Right lobe of liver (tissue), 6 donors: ENCODE measurements at regions not wholly inside any gene's neighbourhood (a gene's known extent, or its start where the extent isn't known, plus 50 kb on each side); places are given as distances from the start of the nearest gene placed in this dataset.
"Not testable (repeated sequence)": the region's sequence is repeated elsewhere in the genome, so short reads cannot be mapped to it uniquely, and the experiment has no call there.

Experiments used
- ATAC-seq, 4 donors: fragments of 200-7000 bp; cut with Tn5 transposase; one replicate each; pipeline ENCODE4 v1.9.1; 2020; ENCODE audit warnings: mild to moderate bottlenecking in 4 of 4, moderate library complexity in 4 of 4
- DNase-seq, 3 donors: peaks; one replicate each; pipeline ENCODE4 v3.0.0-alpha.2; 2020
- H3K27ac ChIP-seq, 3 donors: fragments of 200-600 bp; one replicate each; pipeline ENCODE4 v1.8.0; 2022
- H3K27me3 ChIP-seq, 2 donors: fragments of 200-600 bp; one replicate each; pipeline ENCODE4 v1.8.0; 2022
- H3K36me3 ChIP-seq, 4 donors: fragments of 200-600 bp; sonication (generic) in 1 of 4; one replicate each; pipeline versions ENCODE4 v1.5.1 to v1.8.0; 2017 to 2022; ENCODE audit warnings: control low read depth in 1 of 4
- H3K4me1 ChIP-seq, 4 donors: fragments of 200-600 bp; sonication (generic) in 1 of 4; one replicate each; pipeline versions ENCODE4 v1.5.1 to v1.8.0; 2017 to 2022; ENCODE audit warnings: control low read depth in 1 of 4
- H3K4me3 ChIP-seq, 3 donors: fragments of 200-600 bp; one replicate each; pipeline ENCODE4 v1.8.0; 2022
- H3K9me3 ChIP-seq, 4 donors: fragments of 200-600 bp; sonication (generic) in 1 of 4; one replicate each; pipeline versions ENCODE4 v1.5.1 to v1.8.0; 2017 to 2022; ENCODE audit warnings: control low read depth in 1 of 4
- CTCF ChIP-seq, 4 donors: fragments of 200-600 bp in 3 of 4; fragments of 450-650 bp in 1 of 4; IDR thresholded peaks; one replicate each; pipeline versions ENCODE4 v1.5.1 to v1.8.0; 2016 to 2022; ENCODE audit warnings: antibody characterized with exemption in 4 of 4, mild to moderate bottlenecking in 2 of 4
- POLR2A ChIP-seq: fragments of 450-650 bp; IDR thresholded peaks from one replicate; pipeline ENCODE4 v1.6.1; 2017; ENCODE audit warnings: antibody characterized with exemption, mild to moderate bottlenecking
- WGBS: methylation state at CpG from one replicate; pipeline ENCODE4 v1.1.6; 2018; ENCODE audit warnings: low coverage, low lambda C conversion rate; ENCODE audit not compliant: insufficient coverage; ENCODE audit errors: missing lambda C conversion rate; 5-methylcytosine and 5-hydroxymethylcytosine counted together
- intact Hi-C, 2 donors: fragments of 100-400 bp; cut with DNase I; formaldehyde crosslinking; loops; one replicate each; pipeline versions ENCODE4 v1.11.2 to v1.14.1; 2022
- donor health status: DM: no; HTN: yes; CAD: no.
- donor health status: DM: no; HTN: no; CAD: no.
- donor health status: DM: no; HTN: no; CAD: no.
- donor health status: DM: no; HTN: yes; CAD: no.
- donor health status: DM: no; HTN: yes; CAD: no.

- ATAC-seq (no peak), DNase-seq (no peak)
- Histone ChIP-seq H3K27me3 (no peaks in the 10 kb centered on the region), H3K36me3 (no peaks in the 10 kb centered on the region), H3K4me3 (no peak overlapping the region), H3K4me1 (no peaks in the 10 kb centered on the region), H3K9me3 (no peaks in the 10 kb centered on the region), H3K27ac (no peak overlapping the region)
- intact Hi-C loops: no loop called here
- 76% methylated on average over 6 of the region's 25 CpGs for WGBS
- TF ChIP-seq CTCF (IDR thresholded peaks at IDR 0.05): no peak
- TF ChIP-seq POLR2A: no peak
Measured at GRCh38 chr12:37547611-37548010, 769.0 kb upstream of the ALG10B start.

GRCh38 chr12:37548266-37548805 is 768.2 kb upstream of the ALG10B start:
- Histone ChIP-seq H3K27ac (no peak overlapping the region), H3K36me3 (no peaks in the 10 kb centered on the region), H3K27me3 (no peaks in the 10 kb centered on the region), H3K9me3 (no peaks in the 10 kb centered on the region), H3K4me1 (no peaks in the 10 kb centered on the region), H3K4me3 (no peak overlapping the region)
- WGBS: 81% methylated on average over 19 of the region's 25 CpGs
- no peak for TF ChIP-seq POLR2A
- no peak for TF ChIP-seq CTCF (IDR thresholded peaks at IDR 0.05)
- DNase-seq (no peak), ATAC-seq (no peak)
- intact Hi-C loops: no loop called here

- ATAC-seq, DNase-seq: not testable (repeated sequence)
- 62% methylated on average over 4 of the region's 4 CpGs for WGBS
Measured at GRCh38 chr12:37556957-37557356, 759.6 kb upstream of the ALG10B start.

GRCh38 chr12:37565112-37565511 is 751.5 kb upstream of the ALG10B start:
- WGBS: 14% methylated on average over 2 of the region's 2 CpGs
- intact Hi-C loops: no loop called here
- Histone ChIP-seq H3K4me3 (no peak overlapping the region), H3K27ac (no peak overlapping the region), H3K9me3 (no peaks in the 10 kb centered on the region), H3K4me1 (no peaks in the 10 kb centered on the region), H3K36me3 (no peaks in the 10 kb centered on the region), H3K27me3 (no peaks in the 10 kb centered on the region)
- ATAC-seq (no peak), DNase-seq (no peak)
- TF ChIP-seq POLR2A: no peak
- no peak for TF ChIP-seq CTCF (IDR thresholded peaks at IDR 0.05)

More at GRCh38 chr12:37556957-37557356, 759.6 kb upstream of the ALG10B start:
- H3K36me3 ChIP-seq, intact Hi-C loops, H3K27ac ChIP-seq, H3K27me3 ChIP-seq, H3K4me3 ChIP-seq, H3K9me3 ChIP-seq, H3K4me1 ChIP-seq: not testable (repeated sequence)

GRCh38 chr12:37570547-37570946 is 746.0 kb upstream of the ALG10B start:
- intact Hi-C loops, H3K9me3 ChIP-seq, DNase-seq, H3K27me3 ChIP-seq, H3K36me3 ChIP-seq, H3K27ac ChIP-seq, ATAC-seq, H3K4me3 ChIP-seq, H3K4me1 ChIP-seq: not testable (repeated sequence)
- 62% methylated on average over 2 of the region's 2 CpGs for WGBS
